Neural progenitor cell (in vitro differentiated cells): ENCODE measurements at regions not wholly inside any gene's neighbourhood (a gene's known extent, or its start where the extent isn't known, plus 50 kb on each side); places are given as distances from the start of the nearest gene placed in this dataset.

ENCODE experiments used
- EZH2 ChIP-seq: fragments of 200-600 bp; sonication (generic); IDR thresholded peaks from 2 replicates; pipeline ENCODE4 v1.6.1; 2017; ENCODE audit warnings: antibody characterized with exemption, mild to moderate bottlenecking, moderate library complexity
- EZH2phosphoT487 ChIP-seq: fragments of 200-600 bp; sonication (generic); IDR thresholded peaks from 2 replicates; pipeline ENCODE4 v1.6.1; 2017; ENCODE audit warnings: antibody characterized with exemption
- TF ChIP-seq, protein P1 (sequence below): fragments of 200-600 bp; sonication (generic); IDR thresholded peaks from 2 replicates; pipeline ENCODE4 v1.5.1; 2017; ENCODE audit warnings: antibody characterized with exemption, mild to moderate bottlenecking

GRCh38 chr6:26194816-26195375 lies 107.7 kb downstream of the HFE start:
- TF ChIP-seq, protein P1, sequence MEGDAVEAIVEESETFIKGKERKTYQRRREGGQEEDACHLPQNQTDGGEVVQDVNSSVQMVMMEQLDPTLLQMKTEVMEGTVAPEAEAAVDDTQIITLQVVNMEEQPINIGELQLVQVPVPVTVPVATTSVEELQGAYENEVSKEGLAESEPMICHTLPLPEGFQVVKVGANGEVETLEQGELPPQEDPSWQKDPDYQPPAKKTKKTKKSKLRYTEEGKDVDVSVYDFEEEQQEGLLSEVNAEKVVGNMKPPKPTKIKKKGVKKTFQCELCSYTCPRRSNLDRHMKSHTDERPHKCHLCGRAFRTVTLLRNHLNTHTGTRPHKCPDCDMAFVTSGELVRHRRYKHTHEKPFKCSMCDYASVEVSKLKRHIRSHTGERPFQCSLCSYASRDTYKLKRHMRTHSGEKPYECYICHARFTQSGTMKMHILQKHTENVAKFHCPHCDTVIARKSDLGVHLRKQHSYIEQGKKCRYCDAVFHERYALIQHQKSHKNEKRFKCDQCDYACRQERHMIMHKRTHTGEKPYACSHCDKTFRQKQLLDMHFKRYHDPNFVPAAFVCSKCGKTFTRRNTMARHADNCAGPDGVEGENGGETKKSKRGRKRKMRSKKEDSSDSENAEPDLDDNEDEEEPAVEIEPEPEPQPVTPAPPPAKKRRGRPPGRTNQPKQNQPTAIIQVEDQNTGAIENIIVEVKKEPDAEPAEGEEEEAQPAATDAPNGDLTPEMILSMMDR = no peak
- TF ChIP-seq EZH2 = no peak
- no peak for TF ChIP-seq EZH2phosphoT487
